Chondrocyte (in vitro differentiated cells): ENCODE measurements at regions not wholly inside any gene's neighbourhood (a gene's known extent, or its start where the extent isn't known, plus 50 kb on each side); places are given as distances from the start of the nearest gene placed in this dataset.

Experiments
- DNase-seq: peaks from one replicate; pipeline ENCODE4 v3.0.0; 2021; ENCODE audit warnings: mixed read lengths, low spot score
- H3K27ac Mint-ChIP-seq: one replicate; pipeline ENCODE4 v1.8.0; 2021; ENCODE audit warnings: mild to moderate bottlenecking, moderate library complexity, mixed read lengths; ENCODE audit not compliant: unreplicated experiment
- H3K27me3 Mint-ChIP-seq: 2 replicates; pipeline ENCODE4 v1.8.0; 2021; ENCODE audit warnings: low read depth, mixed read lengths
- H3K36me3 Mint-ChIP-seq: 2 replicates; pipeline ENCODE4 v1.8.0; 2021; ENCODE audit warnings: low read depth, mixed read lengths
- H3K4me1 Mint-ChIP-seq: 2 replicates; pipeline ENCODE4 v1.8.0; 2021; ENCODE audit warnings: low read depth, mild to moderate bottlenecking, mixed read lengths
- H3K4me3 Mint-ChIP-seq: one replicate; pipeline ENCODE4 v1.8.0; 2021; ENCODE audit warnings: mild to moderate bottlenecking, moderate library complexity, mixed read lengths; ENCODE audit not compliant: unreplicated experiment
- H3K9me3 Mint-ChIP-seq: 2 replicates; pipeline ENCODE4 v1.8.0; 2021; ENCODE audit warnings: low read depth, mixed read lengths
- CTCF ChIP-seq: fragments of 200-600 bp; sonication (generic); IDR thresholded peaks from 2 replicates; pipeline ENCODE4 v1.5.0; 2021; ENCODE audit warnings: antibody characterized with exemption, mild to moderate bottlenecking, moderate library complexity

GRCh38 chr7:81534446-81534845 is 235.4 kb downstream of the HGF start:
- Mint-ChIP-seq H3K36me3 (peaks cover 4% of the 10 kb centered on the region), H3K4me1 (peaks cover 16% of the 10 kb centered on the region), H3K9me3 (peaks cover 14% of the 10 kb centered on the region), H3K4me3 (no peak overlapping the region), H3K27ac (no peak overlapping the region), H3K27me3 (no peaks in the 10 kb centered on the region)
- TF ChIP-seq CTCF: no peak
- no peak for DNase-seq

- Mint-ChIP-seq H3K27ac (no peak overlapping the region), H3K27me3 (no peaks in the 10 kb centered on the region), H3K36me3 (peaks cover 4% of the 10 kb centered on the region), H3K9me3 (peaks cover 14% of the 10 kb centered on the region), H3K4me3 (no peak overlapping the region), H3K4me1 (peaks cover 16% of the 10 kb centered on the region)
- DNase-seq: no peak
- no peak for TF ChIP-seq CTCF
These were observed 235.9 kb downstream of the HGF start for GRCh38 chr7:81533931-81534330.

GRCh38 chr7:81533426-81533825 is 236.4 kb downstream of the HGF start:
- H3K27ac Mint-ChIP-seq: no peak overlapping the region
- peaks cover 4% of the 10 kb centered on the region for H3K36me3 Mint-ChIP-seq
- H3K9me3 Mint-ChIP-seq: peaks cover 14% of the 10 kb centered on the region
- TF ChIP-seq CTCF: no peak
- no peaks in the 10 kb centered on the region for H3K27me3 Mint-ChIP-seq
- H3K4me3 Mint-ChIP-seq: no peak overlapping the region
- DNase-seq: no peak
- H3K4me1 Mint-ChIP-seq: peaks cover 16% of the 10 kb centered on the region

GRCh38 chr7:81529785-81530184 is 240.1 kb downstream of the HGF start:
- H3K4me3 Mint-ChIP-seq: no peak overlapping the region

GRCh38 chr7:81527651-81528050 is 242.2 kb downstream of the HGF start:
- DNase-seq: no peak
- peaks cover 4% of the 10 kb centered on the region for H3K9me3 Mint-ChIP-seq
- no peak overlapping the region for H3K4me3 Mint-ChIP-seq
- TF ChIP-seq CTCF: no peak
- no peaks in the 10 kb centered on the region for H3K36me3 Mint-ChIP-seq
- no peak overlapping the region for H3K27ac Mint-ChIP-seq
- peaks cover 4% of the 10 kb centered on the region for H3K4me1 Mint-ChIP-seq
- no peaks in the 10 kb centered on the region for H3K27me3 Mint-ChIP-seq

More at GRCh38 chr7:81529785-81530184, 240.1 kb downstream of the HGF start:
- DNase-seq: no peak
- Mint-ChIP-seq H3K9me3 (peaks cover 4% of the 10 kb centered on the region), H3K27ac (no peak overlapping the region), H3K36me3 (no peaks in the 10 kb centered on the region), H3K27me3 (no peaks in the 10 kb centered on the region), H3K4me1 (peaks cover 19% of the 10 kb centered on the region)
- TF ChIP-seq CTCF: no peak
